ENCODE measurements at regions not wholly inside any gene's neighbourhood (a gene's known extent, or its start where the extent isn't known, plus 50 kb on each side); places are given as distances from the start of the nearest gene placed in this dataset.
A peak's percentile ranks its signal among the peaks of the same experiment; 100 is the strongest.

GRCh38 chr2:2573205-2573604, 242.1 kb upstream of the MYT1L start:
- dilution Hi-C loops (cut with HindIII; ENCODE audit: low sequenced_read_pairs, unreplicated experiment) (no loop called here), intact Hi-C loops (cut with micrococcal nuclease) (no loop called here), in situ Hi-C loops (cut with MboI; ENCODE audit: low sequenced_read_pairs) (no loop called here)
- no peak overlapping the region for H2BK120ac ChIP-seq (ENCODE audit: low read depth, low read length)
- peak overlapping the region; percentile 45 for H2BK5ac ChIP-seq (ENCODE audit: low read depth, low read length, poor library complexity, severe bottlenecking)
- no peak overlapping the region for H2AFZ ChIP-seq (replicated peaks; ENCODE audit: low read length, poor library complexity)
- H3K4me3 ChIP-seq (ENCODE audit: insufficient read depth, low read depth, low read length) = no peak overlapping the region
- no peaks in the 10 kb centered on the region for H3K79me1 ChIP-seq (ENCODE audit: low read depth in 1 of 2, low read length in 2 of 2)
- BruUV-seq (replicated peaks) = no TSS peak
- no peaks in the 10 kb centered on the region for H3K4me1 ChIP-seq (ENCODE audit: control insufficient read depth, insufficient read depth, low read length)
- H2BK20ac ChIP-seq (ENCODE audit: low read depth, low read length) = no peak overlapping the region
- no peak overlapping the region for H3K56ac ChIP-seq (ENCODE audit: extremely low read depth, insufficient read depth, low read length)
- H3K27ac ChIP-seq (ENCODE audit: insufficient read depth, low read length) = no peak overlapping the region
- H3K9me1 ChIP-seq (ENCODE audit: insufficient read depth, low read length) = no peaks in the 10 kb centered on the region
- no peak overlapping the region for H3K4ac ChIP-seq (ENCODE audit: low read depth, low read length)
- DNase-seq (no peak), ATAC-seq (ENCODE audit: low read depth) (no peak)
- no peak overlapping the region for H2AK5ac ChIP-seq (ENCODE audit: low read depth, low read length)
- no peak overlapping the region for H3K18ac ChIP-seq (ENCODE audit: low read depth, low read length)
- H4K91ac ChIP-seq (ENCODE audit: insufficient read depth, low read depth, low read length) = no peak overlapping the region
- peaks cover 55% of the 10 kb centered on the region for H3K9me3 ChIP-seq (ENCODE audit: control insufficient read depth, insufficient read depth, low read length)
- no peaks in the 10 kb centered on the region for H3K27me3 ChIP-seq (ENCODE audit: control insufficient read depth, insufficient read depth, low read length)
- TF ChIP-seq FOS (IDR thresholded peaks at IDR 0.05; ENCODE audit: low read depth, low read length) (no peak), CHD1 (IDR thresholded peaks at IDR 0.05; ENCODE audit: low read depth, low read length) (no peak), BHLHE40 (IDR thresholded peaks at IDR 0.05; ENCODE audit: low read depth, low read length) (no peak), MAZ (IDR thresholded peaks at IDR 0.05; ENCODE audit: borderline replicate concordance, low read depth, low read length) (no peak), CTCF (conservative IDR thresholded peaks at IDR 0.05; ENCODE audit: low read depth, low read length) (no peak), RAD21 (IDR thresholded peaks at IDR 0.05; ENCODE audit: low read length) (no peak), MXI1 (IDR thresholded peaks at IDR 0.05; ENCODE audit: borderline replicate concordance, low read depth, low read length) (no peak), NFE2L2 (IDR thresholded peaks at IDR 0.05; ENCODE audit: low read depth, low read length) (no peak), RCOR1 (IDR thresholded peaks at IDR 0.05; ENCODE audit: insufficient replicate concordance, low read length) (no peak)
- H4K20me1 ChIP-seq (ENCODE audit: insufficient read depth, low read length) = no peaks in the 10 kb centered on the region
- H3K4me2 ChIP-seq (ENCODE audit: low read depth, low read length) = no peak overlapping the region
- POLR2A ChIA-PET (ENCODE audit: unreplicated experiment) = no interaction called here
- H4K5ac ChIP-seq (ENCODE audit: low read depth, low read length) = no peak overlapping the region
- no peak overlapping the region for H3K23ac ChIP-seq (ENCODE audit: low read depth, low read length)
- H2AK9ac ChIP-seq (replicated peaks; ENCODE audit: low read depth, low read length, poor library complexity) = no peak overlapping the region
- no peak overlapping the region for H3K14ac ChIP-seq (replicated peaks; ENCODE audit: low read depth, low read length)
- 57% methylated on average over 1 of the region's 4 CpGs; no CpG with 5 or more reads in 1 of the 2 experiments for WGBS, 2 experiments (ENCODE audit: extremely low coverage in 2 of 2, insufficient read length in 1 of 2)
- H4K8ac ChIP-seq (ENCODE audit: low read depth in 2 of 2, low read length in 2 of 2) = no peak overlapping the region
- CTCF ChIA-PET = no interaction called here
- no peak overlapping the region for H3K9ac ChIP-seq (ENCODE audit: low read depth, low read length)
- no peaks in the 10 kb centered on the region for H3K36me3 ChIP-seq (ENCODE audit: control insufficient read depth, insufficient read depth, low read length)
- no peak overlapping the region for H2BK15ac ChIP-seq (ENCODE audit: low read depth, low read length)
